ENCODE measurements at regions not wholly inside any gene's neighbourhood (a gene's known extent, or its start where the extent isn't known, plus 50 kb on each side); places are given as distances from the start of the nearest gene placed in this dataset.

DNA sequence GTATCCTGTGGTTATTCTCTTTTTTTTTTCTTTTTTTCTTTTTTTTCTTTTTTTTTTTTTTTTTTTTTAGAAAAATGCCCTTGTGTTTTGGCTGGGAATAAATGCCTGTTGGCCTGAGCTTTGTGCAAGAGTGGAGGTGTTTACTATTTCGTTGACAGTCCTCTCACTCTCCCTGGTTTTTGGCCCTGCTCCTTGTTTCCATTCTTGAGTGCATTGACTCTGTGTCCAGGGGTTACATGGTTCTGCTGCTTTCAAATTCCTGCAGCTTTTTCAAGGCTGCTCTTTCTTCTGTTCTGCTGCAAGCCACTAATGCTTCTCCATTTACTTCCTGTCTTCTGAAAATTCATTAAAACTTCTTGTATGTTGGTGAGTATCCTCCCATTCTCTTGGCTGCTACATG lies 59.7 kb upstream of the TBX20 start:
- no peak for DNase-seq (ENCODE audit: low read depth)
- TF ChIP-seq, protein P1, sequence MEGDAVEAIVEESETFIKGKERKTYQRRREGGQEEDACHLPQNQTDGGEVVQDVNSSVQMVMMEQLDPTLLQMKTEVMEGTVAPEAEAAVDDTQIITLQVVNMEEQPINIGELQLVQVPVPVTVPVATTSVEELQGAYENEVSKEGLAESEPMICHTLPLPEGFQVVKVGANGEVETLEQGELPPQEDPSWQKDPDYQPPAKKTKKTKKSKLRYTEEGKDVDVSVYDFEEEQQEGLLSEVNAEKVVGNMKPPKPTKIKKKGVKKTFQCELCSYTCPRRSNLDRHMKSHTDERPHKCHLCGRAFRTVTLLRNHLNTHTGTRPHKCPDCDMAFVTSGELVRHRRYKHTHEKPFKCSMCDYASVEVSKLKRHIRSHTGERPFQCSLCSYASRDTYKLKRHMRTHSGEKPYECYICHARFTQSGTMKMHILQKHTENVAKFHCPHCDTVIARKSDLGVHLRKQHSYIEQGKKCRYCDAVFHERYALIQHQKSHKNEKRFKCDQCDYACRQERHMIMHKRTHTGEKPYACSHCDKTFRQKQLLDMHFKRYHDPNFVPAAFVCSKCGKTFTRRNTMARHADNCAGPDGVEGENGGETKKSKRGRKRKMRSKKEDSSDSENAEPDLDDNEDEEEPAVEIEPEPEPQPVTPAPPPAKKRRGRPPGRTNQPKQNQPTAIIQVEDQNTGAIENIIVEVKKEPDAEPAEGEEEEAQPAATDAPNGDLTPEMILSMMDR (IDR thresholded peaks at IDR 0.05; ENCODE audit: low read length, missing control alignments): no peak
- H3K4me3 ChIP-seq (replicated peaks; ENCODE audit: low read depth, low read length): no peak overlapping the region
